GM23248 (cell line): ENCODE measurements at regions not wholly inside any gene's neighbourhood (a gene's known extent, or its start where the extent isn't known, plus 50 kb on each side); places are given as distances from the start of the nearest gene placed in this dataset.

ENCODE experiments used
- DNase-seq: peaks from one replicate; pipeline ENCODE4 v3.0.0-alpha.2; 2015
- H2AFZ ChIP-seq: fragments of 200-600 bp; sonication (generic); 2 replicates; pipeline ENCODE4 v1.6.1; 2016; ENCODE audit warnings: antibody characterized with exemption
- H3F3A ChIP-seq: fragments of 200-600 bp; sonication (generic); 2 replicates; pipeline ENCODE4 v1.6.1; 2016; ENCODE audit warnings: mild to moderate bottlenecking, antibody characterized with exemption, mixed run types; ENCODE audit not compliant: insufficient read depth
- H3K27ac ChIP-seq: fragments of 200-600 bp; sonication (generic); 2 replicates; pipeline ENCODE4 v1.5.1; 2016; ENCODE audit warnings: mild to moderate bottlenecking
- H3K27me3 ChIP-seq: fragments of 200-600 bp; sonication (generic); replicated peaks from 2 replicates; pipeline ENCODE4 v1.6.1; 2016; ENCODE audit warnings: mild to moderate bottlenecking; ENCODE audit not compliant: insufficient read depth
- H3K36me3 ChIP-seq: fragments of 200-600 bp; sonication (generic); 2 replicates; pipeline ENCODE4 v1.6.1; 2016; ENCODE audit warnings: low read depth, mild to moderate bottlenecking
- H3K4me1 ChIP-seq: fragments of 200-600 bp; sonication (generic); 2 replicates; pipeline ENCODE4 v1.6.1; 2016; ENCODE audit warnings: mild to moderate bottlenecking; ENCODE audit not compliant: insufficient read depth
- H3K4me2 ChIP-seq: fragments of 200-600 bp; sonication (generic); one replicate; pipeline ENCODE4 v1.6.1; 2016; ENCODE audit warnings: mild to moderate bottlenecking; ENCODE audit not compliant: unreplicated experiment
- H3K4me3 ChIP-seq: fragments of 200-600 bp; sonication (generic); 2 replicates; pipeline ENCODE4 v1.5.1; 2016; ENCODE audit warnings: mild to moderate bottlenecking
- H3K79me2 ChIP-seq: fragments of 200-600 bp; sonication (generic); 2 replicates; pipeline ENCODE4 v1.6.1; 2016; ENCODE audit warnings: mild to moderate bottlenecking; ENCODE audit not compliant: insufficient read depth
- H3K9ac ChIP-seq: fragments of 200-600 bp; sonication (generic); 2 replicates; pipeline ENCODE4 v1.6.1; 2016; ENCODE audit warnings: mild to moderate bottlenecking
- H3K9me2 ChIP-seq: fragments of 200-600 bp; sonication (generic); 2 replicates; pipeline ENCODE4 v1.6.1; 2016; ENCODE audit warnings: mixed run types, mild to moderate bottlenecking, moderate library complexity; ENCODE audit not compliant: insufficient read depth
- H3K9me3 ChIP-seq: fragments of 200-600 bp; sonication (generic); one replicate; pipeline ENCODE4 v1.6.1; 2017; ENCODE audit warnings: low read depth
- H4K20me1 ChIP-seq: fragments of 200-600 bp; sonication (generic); 2 replicates; pipeline ENCODE4 v1.6.0; 2016; ENCODE audit not compliant: insufficient read depth
- EZH2 ChIP-seq: fragments of 200-600 bp; sonication (generic); IDR thresholded peaks from 2 replicates; pipeline ENCODE4 v1.6.1; 2018; ENCODE audit warnings: antibody characterized with exemption, mild to moderate bottlenecking; ENCODE audit not compliant: insufficient read depth, poor library complexity, severe bottlenecking
- EZH2phosphoT487 ChIP-seq: fragments of 200-600 bp; sonication (generic); IDR thresholded peaks from 2 replicates; pipeline ENCODE4 v1.6.1; 2018; ENCODE audit warnings: antibody characterized with exemption, moderate library complexity, mild to moderate bottlenecking, low read depth; ENCODE audit not compliant: insufficient read depth
- WGBS, 2 experiments: methylation state at CpG; one replicate each; pipeline ENCODE4 v1.1.6; 2015 to 2017; ENCODE audit warnings: low lambda C conversion rate in 2 of 2, low coverage in 1 of 2; ENCODE audit errors: missing lambda C conversion rate in 2 of 2; 5-methylcytosine and 5-hydroxymethylcytosine counted together
- in situ Hi-C: fragments of 300-500 bp; cut with MboI; formaldehyde crosslinking; loops from 2 replicates; pipeline ENCODE4 v1.15.0; 2020

DNA sequence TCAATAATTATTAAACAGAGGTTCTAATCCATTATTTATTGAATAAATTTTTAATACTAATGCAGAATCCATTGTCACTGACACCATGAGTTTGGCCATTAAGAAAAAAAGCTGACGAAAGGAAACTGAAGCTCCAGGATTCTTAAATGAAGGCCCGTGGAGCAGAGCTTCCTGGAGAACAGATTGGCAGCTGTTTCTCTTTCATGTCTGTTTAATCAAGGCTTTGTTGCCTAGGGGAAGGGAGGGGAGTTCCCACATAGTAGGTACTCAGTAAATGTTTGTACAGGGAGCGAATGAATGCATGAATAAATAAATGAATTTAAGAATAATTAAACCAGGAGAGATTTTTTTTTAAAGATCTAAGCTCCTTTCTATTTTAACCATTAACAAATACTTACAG, 315.1 kb upstream of the KLHL29 start:
- TF ChIP-seq EZH2 = no peak
- no peak for TF ChIP-seq EZH2phosphoT487
- no peaks in the 10 kb centered on the region for H3K27me3 ChIP-seq
- no peak overlapping the region for H3K27ac ChIP-seq
- no peak for DNase-seq
- no peak overlapping the region for H3K9ac ChIP-seq
- no peaks in the 10 kb centered on the region for H3K36me3 ChIP-seq
- no peaks in the 10 kb centered on the region for H3F3A ChIP-seq
- no peaks in the 10 kb centered on the region for H4K20me1 ChIP-seq
- in situ Hi-C loops = no loop called here
- no peak overlapping the region for H2AFZ ChIP-seq
- H3K9me2 ChIP-seq = no peaks in the 10 kb centered on the region
- H3K4me3 ChIP-seq = no peak overlapping the region
- WGBS, 2 experiments = 25 to 31% methylated on average over 3 of the region's 3 CpGs
- H3K4me1 ChIP-seq = no peaks in the 10 kb centered on the region
- H3K9me3 ChIP-seq = no peaks in the 10 kb centered on the region
- H3K4me2 ChIP-seq = no peak overlapping the region
- H3K79me2 ChIP-seq = no peaks in the 10 kb centered on the region

- Histone ChIP-seq H3K27me3 (no peaks in the 10 kb centered on the region), H3K9me3 (no peaks in the 10 kb centered on the region), H3F3A (no peaks in the 10 kb centered on the region), H2AFZ (no peak overlapping the region), H3K27ac (no peak overlapping the region), H3K79me2 (no peaks in the 10 kb centered on the region), H3K9me2 (no peaks in the 10 kb centered on the region), H3K36me3 (no peaks in the 10 kb centered on the region), H3K9ac (no peak overlapping the region), H3K4me1 (no peaks in the 10 kb centered on the region), H3K4me2 (no peak overlapping the region), H3K4me3 (no peak overlapping the region), H4K20me1 (no peaks in the 10 kb centered on the region)
- no peak for TF ChIP-seq EZH2phosphoT487
- no peak for TF ChIP-seq EZH2
- DNase-seq = no peak
- in situ Hi-C loops = no loop called here
Observed at GRCh38 chr2:23073056-23073455, 311.9 kb upstream of the KLHL29 start.

DNA sequence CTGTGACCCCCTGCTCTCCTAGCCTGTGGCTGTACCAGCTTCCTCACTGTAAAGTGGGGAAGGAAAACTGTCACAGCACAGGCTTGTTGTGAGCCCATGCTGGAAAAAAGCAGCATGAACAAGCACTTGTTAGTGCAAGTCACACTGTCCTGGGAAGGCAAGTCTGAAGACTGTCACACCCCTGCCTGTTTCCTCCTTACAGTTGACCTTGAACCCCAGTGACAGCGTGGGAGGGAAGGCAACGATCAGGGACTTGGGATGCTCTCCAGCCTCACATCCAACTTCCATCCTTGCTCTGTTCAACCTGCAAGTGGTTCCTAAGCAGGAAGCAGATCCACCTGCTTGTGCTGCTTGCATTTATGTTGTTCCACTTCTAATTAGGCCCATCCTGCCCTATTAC, 311.3 kb upstream of the KLHL29 start:
- Histone ChIP-seq H3K4me2 (no peak overlapping the region), H3K79me2 (no peaks in the 10 kb centered on the region), H2AFZ (no peak overlapping the region), H3K27me3 (no peaks in the 10 kb centered on the region), H3K9me2 (0 out of 2 replicates have a peak, but pooled peaks cover 4% of the 10 kb centered on the region), H3K4me3 (no peak overlapping the region), H3K4me1 (no peaks in the 10 kb centered on the region), H3K36me3 (no peaks in the 10 kb centered on the region), H3F3A (no peaks in the 10 kb centered on the region), H4K20me1 (no peaks in the 10 kb centered on the region), H3K27ac (no peak overlapping the region), H3K9ac (no peak overlapping the region), H3K9me3 (no peaks in the 10 kb centered on the region)
- TF ChIP-seq EZH2 = no peak
- no peak for TF ChIP-seq EZH2phosphoT487
- WGBS, 2 experiments = 0% methylated on average over 2 of the region's 2 CpGs
- no peak for DNase-seq
- in situ Hi-C loops = no loop called here

DNA sequence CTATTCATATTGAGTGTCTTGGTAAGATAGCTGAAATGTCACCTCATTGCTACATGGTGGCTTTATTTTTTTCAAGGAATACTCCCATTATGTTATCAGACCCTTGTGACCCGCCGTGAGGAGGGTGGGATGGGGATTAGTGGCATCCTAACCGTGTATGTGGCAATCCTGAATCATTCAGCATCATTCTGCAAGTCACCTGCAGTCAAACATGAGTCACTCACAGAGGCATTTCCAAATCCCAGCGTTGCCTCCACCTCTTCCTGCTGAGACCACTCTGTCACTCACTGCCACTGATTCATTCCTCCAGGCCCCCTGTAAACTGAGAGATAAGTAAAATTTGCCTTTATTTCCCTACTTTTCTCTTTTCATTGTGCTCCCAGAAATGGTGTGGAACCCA, 307.4 kb upstream of the KLHL29 start:
- Histone ChIP-seq H3K27me3 (no peaks in the 10 kb centered on the region), H3K9me3 (no peaks in the 10 kb centered on the region), H3K4me3 (no peak overlapping the region), H3K4me1 (no peaks in the 10 kb centered on the region), H4K20me1 (no peaks in the 10 kb centered on the region), H3F3A (no peaks in the 10 kb centered on the region), H3K27ac (no peak overlapping the region), H2AFZ (no peak overlapping the region), H3K79me2 (no peaks in the 10 kb centered on the region), H3K36me3 (no peaks in the 10 kb centered on the region), H3K9ac (no peak overlapping the region), H3K9me2 (0 out of 2 replicates have a peak, but pooled peaks cover 6% of the 10 kb centered on the region), H3K4me2 (no peak overlapping the region)
- WGBS, 2 experiments = 32 to 34% methylated on average over 4 of the region's 4 CpGs
- DNase-seq = no peak
- TF ChIP-seq EZH2phosphoT487 = no peak
- no peak for TF ChIP-seq EZH2
- in situ Hi-C loops = no loop called here

GRCh38 chr2:23078784-23079434, 306.1 kb upstream of the KLHL29 start:
- in situ Hi-C loops = no loop called here
- H3K9ac ChIP-seq = no peak overlapping the region
- TF ChIP-seq EZH2phosphoT487 = no peak
- no peak for TF ChIP-seq EZH2
- 2 to 4% methylated on average over 4 of the region's 4 CpGs for WGBS, 2 experiments
- H3K36me3 ChIP-seq = no peaks in the 10 kb centered on the region
- no peaks in the 10 kb centered on the region for H3K27me3 ChIP-seq
- no peak overlapping the region for H3K27ac ChIP-seq
- H4K20me1 ChIP-seq = no peaks in the 10 kb centered on the region
- no peaks in the 10 kb centered on the region for H3K79me2 ChIP-seq
- no peaks in the 10 kb centered on the region for H3F3A ChIP-seq
- H3K9me2 ChIP-seq = 0 out of 2 replicates have a peak, but pooled peaks cover 6% of the 10 kb centered on the region
- DNase-seq = no peak
- no peak overlapping the region for H2AFZ ChIP-seq
- no peaks in the 10 kb centered on the region for H3K4me1 ChIP-seq
- H3K4me2 ChIP-seq = no peak overlapping the region
- H3K4me3 ChIP-seq = no peak overlapping the region
- no peaks in the 10 kb centered on the region for H3K9me3 ChIP-seq
